NB4 (cell line): ENCODE measurements at regions not wholly inside any gene's neighbourhood (a gene's known extent, or its start where the extent isn't known, plus 50 kb on each side); places are given as distances from the start of the nearest gene placed in this dataset.
A peak's percentile ranks its signal among the peaks of the same experiment; 100 is the strongest.

Experiments used
- DNase-seq: peaks from one replicate; pipeline ENCODE4 v3.0.0; 2010; ENCODE audit warnings: low read depth
- H3K4me3 ChIP-seq: one replicate; pipeline ENCODE4 v1.5.1; 2011; ENCODE audit warnings: mild to moderate bottlenecking, low read depth, low read length, moderate library complexity
- MAX ChIP-seq: IDR thresholded peaks from 2 replicates; pipeline ENCODE4 v1.6.1; 2011; ENCODE audit warnings: low read depth, low read length
- MYC ChIP-seq: IDR thresholded peaks from 2 replicates; pipeline ENCODE4 v1.6.1; 2011; ENCODE audit warnings: low read depth, low read length
- POLR2A ChIP-seq: IDR thresholded peaks from 2 replicates; pipeline ENCODE4 v1.6.1; 2011; ENCODE audit warnings: mild to moderate bottlenecking; ENCODE audit not compliant: insufficient read length; ENCODE audit errors: extremely low read depth
- TF ChIP-seq, protein P1 (sequence below): IDR thresholded peaks from one replicate; pipeline ENCODE4 v1.5.1; 2012; ENCODE audit warnings: low read depth, low read length

DNA sequence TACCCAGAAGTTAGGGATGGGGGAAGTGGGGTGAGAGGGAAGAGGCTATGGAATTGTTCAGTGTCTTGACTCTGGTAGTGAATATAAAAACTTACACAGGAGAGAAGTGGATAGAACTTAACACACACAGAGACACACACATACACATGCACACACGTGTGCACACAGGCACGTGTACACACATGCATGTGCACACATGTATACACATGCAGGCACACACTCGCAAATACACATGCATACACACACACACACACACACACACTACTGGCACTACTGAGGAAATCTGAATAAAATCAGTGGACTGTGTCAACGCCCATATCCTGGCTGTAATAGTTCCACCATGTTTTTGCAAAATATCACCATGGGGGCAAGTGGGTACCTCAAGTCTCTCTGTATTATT is 107.9 kb downstream of the IRS2 start:
- DNase-seq = no peak
- TF ChIP-seq POLR2A = no peak
- TF ChIP-seq MYC = no peak
- H3K4me3 ChIP-seq = no peak overlapping the region

GRCh38 chr13:109677206-109677605 is 109.2 kb downstream of the IRS2 start:
- no peak for DNase-seq
- no peak overlapping the region for H3K4me3 ChIP-seq
- no peak for TF ChIP-seq MYC
- no peak for TF ChIP-seq MAX
- TF ChIP-seq, protein P1, sequence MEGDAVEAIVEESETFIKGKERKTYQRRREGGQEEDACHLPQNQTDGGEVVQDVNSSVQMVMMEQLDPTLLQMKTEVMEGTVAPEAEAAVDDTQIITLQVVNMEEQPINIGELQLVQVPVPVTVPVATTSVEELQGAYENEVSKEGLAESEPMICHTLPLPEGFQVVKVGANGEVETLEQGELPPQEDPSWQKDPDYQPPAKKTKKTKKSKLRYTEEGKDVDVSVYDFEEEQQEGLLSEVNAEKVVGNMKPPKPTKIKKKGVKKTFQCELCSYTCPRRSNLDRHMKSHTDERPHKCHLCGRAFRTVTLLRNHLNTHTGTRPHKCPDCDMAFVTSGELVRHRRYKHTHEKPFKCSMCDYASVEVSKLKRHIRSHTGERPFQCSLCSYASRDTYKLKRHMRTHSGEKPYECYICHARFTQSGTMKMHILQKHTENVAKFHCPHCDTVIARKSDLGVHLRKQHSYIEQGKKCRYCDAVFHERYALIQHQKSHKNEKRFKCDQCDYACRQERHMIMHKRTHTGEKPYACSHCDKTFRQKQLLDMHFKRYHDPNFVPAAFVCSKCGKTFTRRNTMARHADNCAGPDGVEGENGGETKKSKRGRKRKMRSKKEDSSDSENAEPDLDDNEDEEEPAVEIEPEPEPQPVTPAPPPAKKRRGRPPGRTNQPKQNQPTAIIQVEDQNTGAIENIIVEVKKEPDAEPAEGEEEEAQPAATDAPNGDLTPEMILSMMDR = no peak
- no peak for TF ChIP-seq POLR2A

DNA sequence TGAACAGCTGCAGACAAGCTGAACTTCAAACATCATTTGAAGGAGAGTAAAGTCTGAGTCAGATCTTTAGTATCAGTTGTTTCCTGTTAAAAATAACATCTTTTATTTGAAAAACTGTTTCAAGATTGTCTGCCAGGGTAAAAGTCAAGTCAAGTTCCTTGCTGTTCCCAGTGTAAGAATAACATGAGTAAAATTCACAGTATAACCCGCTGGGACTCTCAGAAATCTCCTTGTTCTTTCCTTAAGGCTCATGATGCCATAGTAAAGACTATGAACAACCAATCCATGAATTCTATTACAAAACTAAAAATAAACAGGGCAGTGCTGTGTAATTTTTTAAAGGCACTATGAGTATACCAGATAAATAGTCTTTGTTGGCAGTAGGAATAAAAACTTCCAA is 112.9 kb downstream of the IRS2 start:
- no peak for DNase-seq
- H3K4me3 ChIP-seq = no peak overlapping the region
- TF ChIP-seq MAX (no peak), MYC (no peak), POLR2A (no peak)
- TF ChIP-seq, protein P1 = no peak

- H3K4me3 ChIP-seq = no peak overlapping the region
- TF ChIP-seq MYC (no peak), MAX (no peak), POLR2A (no peak)
- TF ChIP-seq, protein P1 = no peak
- DNase-seq = no peak
These were observed 113.8 kb downstream of the IRS2 start for GRCh38 chr13:109672545-109672944.

DNA sequence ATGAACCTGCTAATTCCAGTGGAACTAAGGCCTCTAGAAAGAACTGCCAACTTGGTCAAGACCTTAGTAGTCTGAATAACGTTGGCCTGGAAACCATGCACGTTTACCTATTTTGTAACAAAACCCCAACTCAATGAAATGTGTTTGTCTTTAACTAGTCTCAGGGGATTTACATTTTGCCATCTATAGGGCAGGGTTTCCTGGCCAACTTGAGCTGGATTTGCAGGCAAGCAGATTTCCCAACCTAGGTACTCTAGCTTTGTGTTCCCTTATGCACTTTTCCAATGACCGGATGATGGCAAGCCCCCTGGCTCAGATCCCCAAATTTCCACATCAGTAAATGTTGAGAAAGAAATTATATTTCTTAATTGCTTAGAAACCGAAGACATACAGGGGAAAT is 114.5 kb downstream of the IRS2 start:
- no peak overlapping the region for H3K4me3 ChIP-seq
- no peak for TF ChIP-seq MAX
- no peak for TF ChIP-seq POLR2A
- TF ChIP-seq MYC = peak; percentile 78
- TF ChIP-seq, protein P1 = no peak
- DNase-seq = peak; percentile 96

DNA sequence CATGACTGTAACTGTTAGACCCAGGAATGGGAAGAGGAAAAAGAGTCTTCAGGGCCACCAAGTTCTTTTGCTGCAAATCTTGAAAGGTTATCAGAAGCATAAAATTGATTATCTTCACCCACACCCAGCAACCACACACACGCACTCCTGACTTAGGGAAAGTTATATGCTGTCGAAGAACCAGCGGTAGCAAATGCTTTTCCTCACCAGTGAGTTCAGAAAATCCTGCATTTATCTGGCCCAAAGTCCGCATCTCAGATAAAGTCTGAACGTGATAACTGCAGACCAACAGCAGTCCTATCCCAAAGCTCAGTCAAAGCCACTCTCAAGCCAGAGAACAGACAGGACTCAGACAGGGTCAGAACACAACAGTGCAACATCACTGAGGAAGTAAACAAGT is 115.6 kb downstream of the IRS2 start:
- TF ChIP-seq MAX (no peak), POLR2A (no peak), MYC (no peak)
- TF ChIP-seq, protein P1 = no peak
- no peak for DNase-seq
- H3K4me3 ChIP-seq = no peak overlapping the region

DNA sequence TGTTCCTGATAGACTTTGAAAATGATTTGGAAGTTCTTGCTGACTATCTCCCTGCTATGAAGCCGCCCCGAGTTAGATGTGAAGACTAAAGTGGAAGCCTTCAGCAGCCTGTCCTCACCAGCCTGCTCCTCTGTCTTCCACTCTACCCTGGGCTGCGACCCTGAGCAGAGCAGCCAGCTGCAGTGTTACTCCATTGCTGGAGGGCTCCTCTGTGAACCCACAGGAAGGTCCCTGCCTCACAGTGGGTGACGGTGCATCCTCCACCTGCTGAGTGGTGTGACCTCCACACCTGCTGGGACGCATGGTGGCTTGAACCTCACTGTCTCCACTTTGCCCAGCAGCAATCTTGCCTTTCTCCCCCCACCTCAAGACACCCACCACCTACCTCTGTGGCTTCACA is 116.4 kb downstream of the IRS2 start:
- no peak for TF ChIP-seq MYC
- H3K4me3 ChIP-seq = no peak overlapping the region
- DNase-seq = peak; percentile 47
